Left forelimb (tissue), 1 donor: ENCODE measurements at regions not wholly inside any gene's neighbourhood (a gene's known extent, or its start where the extent isn't known, plus 50 kb on each side); places are given as distances from the start of the nearest gene placed in this dataset.
"Not testable (repeated sequence)": the region's sequence is repeated elsewhere in the genome, so short reads cannot be mapped to it uniquely, and the experiment has no call there.

Experiments
- DNase-seq: peaks from one replicate; pipeline ENCODE4 v3.0.0-alpha.2; 2018; ENCODE audit warnings: low spot score

DNA sequence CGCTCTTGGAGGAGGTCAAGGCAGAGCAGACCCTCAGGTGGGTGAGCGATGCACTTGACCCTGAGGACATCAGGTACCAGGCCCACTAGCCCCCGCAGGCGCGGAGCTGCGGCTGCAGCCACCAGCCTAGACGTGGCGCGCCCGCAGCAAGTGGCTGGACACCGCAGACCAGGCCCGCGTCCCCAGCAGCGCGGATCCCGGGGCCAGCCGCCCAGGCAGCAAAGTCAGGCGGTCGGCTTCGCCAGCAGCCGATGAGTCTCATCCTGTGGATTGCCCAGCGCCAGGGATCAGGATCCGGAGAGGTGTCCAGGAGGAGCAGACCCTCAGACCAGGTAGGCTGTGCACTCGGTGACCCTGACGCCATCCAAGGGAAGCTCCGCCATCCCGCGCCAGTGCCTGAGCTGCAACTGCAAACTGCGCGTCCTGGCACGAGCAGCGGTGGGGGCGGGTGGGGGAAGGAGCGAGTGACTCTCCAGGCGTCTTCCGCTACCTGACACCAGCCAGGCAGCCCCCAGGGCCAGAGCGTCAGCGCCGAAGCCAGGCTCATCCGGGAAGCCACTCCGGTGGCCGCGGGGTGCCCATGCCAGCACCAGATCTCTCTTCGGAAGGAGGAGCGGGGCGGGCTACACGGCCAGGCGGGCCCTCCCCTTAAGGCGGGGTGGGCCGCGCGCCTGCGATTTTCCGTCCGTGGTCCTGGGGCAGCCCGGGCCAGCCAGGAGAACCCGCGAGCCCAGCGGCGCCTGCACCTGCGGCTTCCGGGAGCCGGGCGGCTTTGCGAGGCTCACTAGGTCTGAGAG, 92.6 kb upstream of the THOC3 start:
- not testable (repeated sequence) for DNase-seq

GRCh38 chr5:176061269-176061622, 93.1 kb upstream of the THOC3 start:
- not testable (repeated sequence) for DNase-seq

- not testable (repeated sequence) for DNase-seq
Observed at GRCh38 chr5:176061660-176062059, 93.5 kb upstream of the THOC3 start.

DNA sequence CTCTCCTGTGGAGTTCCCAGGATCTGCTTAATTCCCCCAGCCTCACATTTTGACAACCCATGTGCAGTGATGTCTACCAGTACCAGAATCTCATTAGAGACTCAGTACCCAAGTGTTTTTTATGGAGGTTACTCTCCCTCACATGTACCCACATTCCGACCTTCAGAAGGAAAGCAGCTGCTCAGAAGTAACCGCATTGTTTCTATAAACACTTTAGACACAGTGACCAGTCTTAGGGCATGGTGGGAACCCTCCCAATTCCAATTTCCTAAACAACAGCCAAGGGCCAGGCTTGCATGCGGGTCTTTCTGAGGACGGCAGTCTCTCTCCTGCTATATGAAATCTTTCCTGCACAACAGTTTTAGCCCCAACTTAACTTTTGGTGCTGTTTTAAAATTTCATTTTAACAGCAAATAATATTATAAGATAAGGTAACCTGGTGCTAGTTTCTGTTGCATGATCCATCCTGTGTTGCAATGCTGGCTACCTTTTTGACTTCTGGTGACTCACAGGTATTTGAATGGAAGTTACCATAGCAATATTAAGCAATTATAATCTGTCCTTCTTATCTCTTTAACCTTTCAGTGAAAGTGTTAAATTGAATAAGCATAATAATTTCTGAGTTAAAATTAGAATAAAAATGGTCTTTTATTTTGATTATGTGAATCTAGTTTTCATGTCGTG, 98.3 kb upstream of the THOC3 start:
- not testable (repeated sequence) for DNase-seq

DNA sequence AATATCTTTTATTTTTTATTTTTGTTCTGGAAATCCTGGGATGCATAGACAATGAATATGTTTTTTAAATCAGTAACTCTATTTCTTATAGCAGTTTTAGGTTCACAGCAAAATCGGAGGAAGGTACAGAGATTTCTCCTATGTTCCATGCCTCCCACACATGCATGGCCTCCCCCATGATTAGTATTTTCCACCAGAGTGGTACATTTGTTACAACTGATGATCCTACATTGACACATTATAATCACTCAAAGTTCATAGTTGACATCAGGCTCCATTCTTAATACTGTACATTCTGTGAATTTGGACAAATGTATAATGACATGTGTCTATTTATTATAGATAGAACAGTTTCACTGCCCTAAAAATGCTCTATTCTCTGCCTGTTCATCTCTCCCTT, 99.0 kb upstream of the THOC3 start:
- DNase-seq: not testable (repeated sequence)

DNA sequence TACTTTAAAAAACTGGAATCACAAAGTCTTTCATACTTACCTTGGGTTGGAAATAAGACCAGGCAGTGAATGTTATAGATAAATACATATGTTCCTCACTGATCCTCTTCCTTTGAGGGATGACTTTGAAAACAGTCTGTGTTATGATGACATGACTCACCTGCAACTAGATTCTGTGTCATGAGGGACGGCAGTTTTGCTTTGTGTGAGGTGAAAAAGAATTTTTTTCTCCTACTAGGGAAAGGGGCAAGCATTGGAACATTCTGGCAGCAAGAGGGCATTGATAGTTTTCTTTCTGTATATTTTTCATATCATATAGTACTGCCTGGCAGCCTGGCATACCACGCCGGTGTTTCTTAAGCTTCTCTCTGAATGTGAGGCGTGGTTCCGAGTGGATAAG, 99.8 kb upstream of the THOC3 start:
- DNase-seq: not testable (repeated sequence)

- DNase-seq: not testable (repeated sequence)
Observed at GRCh38 chr5:176073996-176074571, 106.0 kb upstream of the THOC3 start.

- not testable (repeated sequence) for DNase-seq
Observed at GRCh38 chr5:176083717-176084116, 115.6 kb upstream of the THOC3 start.

DNA sequence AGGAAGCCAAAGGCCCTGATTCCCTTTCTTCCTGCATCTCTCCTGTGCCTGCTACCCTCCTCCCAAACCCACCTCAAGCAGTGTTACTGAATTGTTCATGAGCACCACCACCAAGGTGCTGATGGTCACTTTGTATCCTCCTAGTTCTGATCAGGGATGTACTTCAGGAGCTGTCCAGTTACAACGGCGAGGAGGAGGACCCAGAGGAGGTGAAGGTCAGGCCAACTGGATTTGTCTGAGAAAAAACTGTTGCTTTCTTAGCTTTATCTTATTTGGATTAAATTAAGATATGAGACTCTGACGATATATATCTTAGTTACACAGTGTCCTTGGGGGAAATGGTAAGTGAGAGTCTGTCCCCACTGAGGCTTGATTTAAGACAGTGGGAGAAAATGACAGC, 135.0 kb upstream of the THOC3 start:
- DNase-seq: not testable (repeated sequence)

GRCh38 chr5:176112888-176113287, 125.3 kb upstream of the SIMC1 start:
- not testable (repeated sequence) for DNase-seq

- not testable (repeated sequence) for DNase-seq
Observed at GRCh38 chr5:176113673-176114335, 124.4 kb upstream of the SIMC1 start.

DNA sequence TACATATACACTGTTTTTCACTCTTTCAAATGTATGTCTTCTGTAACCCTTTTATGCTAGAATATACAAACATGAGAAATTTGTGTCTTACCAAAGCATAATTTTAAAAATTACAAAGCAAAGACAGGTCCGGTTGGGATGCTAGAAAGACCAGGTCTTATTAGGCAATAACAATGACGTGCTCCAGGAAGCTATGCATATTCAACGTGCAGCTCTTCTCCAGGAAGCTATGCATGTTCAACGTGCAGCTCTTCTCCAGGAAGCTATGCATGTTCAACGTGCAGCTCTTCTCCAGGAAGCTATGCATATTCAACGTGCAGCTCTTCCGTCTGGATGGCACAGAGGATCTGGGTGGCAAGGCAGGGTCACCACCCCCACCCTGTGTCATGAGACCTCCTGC, 123.4 kb upstream of the SIMC1 start:
- DNase-seq: not testable (repeated sequence)

DNA sequence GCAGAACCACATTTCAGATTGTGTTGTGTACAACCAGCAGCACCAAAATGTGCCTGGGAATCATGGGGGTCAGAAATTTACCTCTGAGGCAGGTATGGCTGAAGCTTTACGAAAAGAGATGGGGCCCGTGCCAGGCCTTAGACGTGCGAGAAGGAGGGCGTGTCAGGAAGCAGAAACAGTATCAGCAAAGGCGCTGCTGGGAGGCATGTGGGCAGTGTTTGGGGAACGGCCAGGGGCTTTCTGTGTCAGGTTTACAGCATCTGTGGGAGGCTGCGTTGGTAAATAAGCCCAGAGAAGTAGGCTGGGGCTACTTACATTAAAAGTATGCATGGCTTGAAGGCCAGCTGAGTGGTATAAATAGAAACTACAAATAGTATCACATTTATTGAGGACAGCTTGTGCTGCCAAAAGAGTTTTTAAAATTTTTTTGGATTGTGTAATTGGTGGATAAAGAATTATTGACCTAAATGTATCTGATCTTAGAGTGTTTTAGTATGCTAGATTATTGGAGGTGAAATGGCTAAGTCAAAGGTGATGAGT, 120.5 kb upstream of the SIMC1 start:
- not testable (repeated sequence) for DNase-seq

DNA sequence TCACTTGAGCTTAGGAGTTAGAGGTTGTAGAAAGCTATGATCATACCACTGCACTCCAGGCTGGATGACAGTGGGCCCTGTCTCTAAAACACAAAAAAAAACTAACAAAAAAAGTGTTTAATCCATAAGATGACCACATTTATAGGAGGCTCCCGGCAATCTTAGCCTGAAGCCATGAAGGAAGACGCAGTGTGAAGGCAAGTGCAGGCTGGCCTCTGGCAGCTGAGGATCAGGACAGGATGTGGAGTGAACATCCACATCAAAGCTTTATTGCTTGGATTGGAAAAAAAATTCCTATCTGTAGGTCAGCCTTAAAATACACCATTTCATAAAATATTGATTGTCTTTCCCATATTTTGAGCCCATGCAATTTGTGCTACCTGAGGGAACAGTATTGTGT, 115.9 kb upstream of the SIMC1 start:
- not testable (repeated sequence) for DNase-seq

GRCh38 chr5:176124120-176124519, 114.1 kb upstream of the SIMC1 start:
- not testable (repeated sequence) for DNase-seq

DNA sequence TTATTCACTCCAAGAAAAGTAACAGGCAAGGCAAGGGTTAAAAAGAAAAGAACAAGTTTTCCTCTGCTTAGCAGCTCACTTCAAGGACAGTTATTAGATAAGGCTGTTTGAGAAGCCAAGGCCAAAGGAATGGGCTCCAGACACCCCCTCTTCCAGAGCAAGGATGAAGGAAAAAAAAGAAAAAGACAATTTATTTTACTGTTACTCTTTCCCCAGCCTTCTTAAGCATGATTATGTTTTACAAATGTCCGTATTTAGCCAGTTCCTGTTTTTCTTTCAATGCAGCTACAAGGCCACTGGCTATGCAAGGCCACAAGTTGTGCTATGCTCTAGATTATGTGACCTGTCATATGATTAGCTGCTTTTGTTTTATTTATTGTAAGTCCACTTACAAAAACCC, 106.5 kb upstream of the SIMC1 start:
- no peak for DNase-seq

DNA sequence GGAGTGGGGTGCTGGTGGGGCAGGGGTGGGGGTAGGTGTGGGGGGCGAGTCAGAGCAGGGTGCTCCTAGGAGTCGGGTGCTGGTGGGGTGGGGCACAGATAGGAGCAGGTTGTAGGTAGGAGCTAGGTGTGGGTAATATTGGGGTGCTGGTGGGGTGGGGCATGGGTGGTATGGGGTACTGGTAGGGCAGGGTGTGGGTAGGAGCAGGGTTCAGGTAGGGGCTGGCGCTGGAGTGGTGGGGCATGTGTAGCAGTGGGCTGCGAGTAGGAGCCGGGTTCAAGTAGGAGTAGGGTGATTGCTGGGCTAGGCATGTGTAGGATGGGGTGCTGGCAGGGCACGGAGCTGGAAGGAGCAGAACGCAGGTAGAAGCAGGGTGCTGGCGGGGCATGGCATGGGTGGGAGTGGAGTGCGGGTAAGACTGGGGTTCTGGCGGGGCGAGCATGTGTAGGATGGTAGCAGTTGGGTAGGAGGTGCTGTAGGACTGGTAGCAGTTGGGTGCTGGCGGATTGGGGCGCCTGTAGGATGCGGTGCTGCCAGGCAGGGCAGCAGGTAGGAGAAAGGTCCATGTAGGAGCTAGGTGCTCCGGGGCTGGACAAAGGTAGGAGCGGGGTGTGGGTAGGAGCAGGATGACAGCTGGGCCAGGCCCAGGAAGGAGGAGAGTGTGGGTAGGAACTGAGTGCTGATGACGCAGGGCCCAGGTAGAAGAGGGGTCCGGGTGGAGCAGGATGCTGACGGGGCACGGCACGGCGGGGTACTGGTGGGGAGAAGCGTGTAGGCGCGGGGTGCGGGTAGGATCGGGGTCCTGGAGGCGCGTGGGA, 105.5 kb upstream of the SIMC1 start:
- DNase-seq: no peak

DNA sequence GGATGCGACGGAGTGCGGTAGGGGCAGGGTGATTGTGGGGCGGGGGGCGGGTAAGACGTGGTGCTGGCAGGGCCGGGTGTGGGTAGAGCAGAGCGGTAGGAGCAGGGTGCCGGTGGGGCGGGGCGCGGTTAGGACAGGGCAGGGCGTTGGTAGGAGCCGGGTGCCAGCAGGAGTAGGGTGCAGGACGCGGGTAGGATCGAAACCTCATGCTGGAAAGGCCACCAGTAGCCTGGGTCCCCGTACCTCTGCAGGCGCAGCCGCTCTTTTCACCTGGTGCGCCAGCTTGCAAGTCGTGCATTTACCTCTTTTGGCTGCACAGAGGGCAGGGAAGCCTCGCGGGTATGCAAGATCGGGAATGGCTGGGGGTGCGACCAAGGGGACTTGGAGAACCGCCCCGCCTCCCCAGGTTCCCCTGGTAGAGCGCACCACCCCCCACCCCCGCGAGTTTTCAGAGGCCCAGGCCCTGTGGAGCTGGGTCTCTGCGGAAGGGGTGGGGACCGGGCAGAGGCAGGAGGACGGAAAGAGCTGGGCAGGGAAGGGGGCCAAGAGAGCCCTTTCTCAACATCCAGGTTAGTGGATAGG, 104.8 kb upstream of the SIMC1 start:
- DNase-seq: no peak

- no peak for DNase-seq
Observed at GRCh38 chr5:176133877-176134276, 104.3 kb upstream of the SIMC1 start.

- DNase-seq: no peak
Observed at GRCh38 chr5:176134529-176135223, 103.5 kb upstream of the SIMC1 start.
